ENCODE measurements at regions not wholly inside any gene's neighbourhood (a gene's known extent, or its start where the extent isn't known, plus 50 kb on each side); places are given as distances from the start of the nearest gene placed in this dataset.

GRCh38 chr5:68445257-68446069 is 229.9 kb downstream of the PIK3R1 start:
- no peak overlapping the region for H3K4me3 ChIP-seq (ENCODE audit: severe bottlenecking)

DNA sequence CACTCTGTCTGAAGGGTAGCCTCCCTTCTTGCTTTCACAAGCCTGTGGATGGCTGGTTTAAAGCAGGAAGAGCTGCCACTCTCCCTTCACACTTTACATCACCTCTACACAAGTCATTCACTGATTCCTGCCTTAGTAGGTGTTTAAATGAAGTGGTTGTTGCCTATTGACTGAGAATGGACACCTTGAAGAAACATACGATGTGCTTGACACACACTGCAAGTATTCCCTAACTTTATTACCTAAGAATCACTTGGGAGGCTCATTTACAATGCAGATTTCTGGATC is 230.5 kb downstream of the PIK3R1 start:
- Histone ChIP-seq H3K4me3 (ENCODE audit: severe bottlenecking) (no peak overlapping the region), H3K27me3 (ENCODE audit: insufficient read depth, poor library complexity, severe bottlenecking) (no peaks in the 10 kb centered on the region), H3K4me1 (ENCODE audit: insufficient read depth, poor library complexity, severe bottlenecking) (peaks cover 25% of the 10 kb centered on the region), H3K27ac (ENCODE audit: poor library complexity, severe bottlenecking) (no peak overlapping the region), H3K9me3 (ENCODE audit: severe bottlenecking) (no peaks in the 10 kb centered on the region), H3K36me3 (ENCODE audit: low read depth) (no peaks in the 10 kb centered on the region)
- ATAC-seq (ENCODE audit: low read depth) (no peak), DNase-seq (ENCODE audit: low spot score) (no peak)
- no peak for TF ChIP-seq CTCF (IDR thresholded peaks at IDR 0.05; ENCODE audit: poor library complexity, severe bottlenecking)

More at GRCh38 chr5:68445257-68446069, 229.9 kb downstream of the PIK3R1 start:
- no peak for TF ChIP-seq CTCF (IDR thresholded peaks at IDR 0.05; ENCODE audit: poor library complexity, severe bottlenecking)
- Histone ChIP-seq H3K9me3 (ENCODE audit: severe bottlenecking) (no peaks in the 10 kb centered on the region), H3K36me3 (ENCODE audit: low read depth) (no peaks in the 10 kb centered on the region), H3K27ac (ENCODE audit: poor library complexity, severe bottlenecking) (peak overlapping the region; percentile 58), H3K27me3 (ENCODE audit: insufficient read depth, poor library complexity, severe bottlenecking) (no peaks in the 10 kb centered on the region), H3K4me1 (ENCODE audit: insufficient read depth, poor library complexity, severe bottlenecking) (peaks cover 23% of the 10 kb centered on the region)
- DNase-seq (ENCODE audit: low spot score) (no peak), ATAC-seq (ENCODE audit: low read depth) (no peak)

- no peak for TF ChIP-seq CTCF (IDR thresholded peaks at IDR 0.05; ENCODE audit: poor library complexity, severe bottlenecking)
Measured at GRCh38 chr5:68446487-68446894, 230.9 kb downstream of the PIK3R1 start.

DNA sequence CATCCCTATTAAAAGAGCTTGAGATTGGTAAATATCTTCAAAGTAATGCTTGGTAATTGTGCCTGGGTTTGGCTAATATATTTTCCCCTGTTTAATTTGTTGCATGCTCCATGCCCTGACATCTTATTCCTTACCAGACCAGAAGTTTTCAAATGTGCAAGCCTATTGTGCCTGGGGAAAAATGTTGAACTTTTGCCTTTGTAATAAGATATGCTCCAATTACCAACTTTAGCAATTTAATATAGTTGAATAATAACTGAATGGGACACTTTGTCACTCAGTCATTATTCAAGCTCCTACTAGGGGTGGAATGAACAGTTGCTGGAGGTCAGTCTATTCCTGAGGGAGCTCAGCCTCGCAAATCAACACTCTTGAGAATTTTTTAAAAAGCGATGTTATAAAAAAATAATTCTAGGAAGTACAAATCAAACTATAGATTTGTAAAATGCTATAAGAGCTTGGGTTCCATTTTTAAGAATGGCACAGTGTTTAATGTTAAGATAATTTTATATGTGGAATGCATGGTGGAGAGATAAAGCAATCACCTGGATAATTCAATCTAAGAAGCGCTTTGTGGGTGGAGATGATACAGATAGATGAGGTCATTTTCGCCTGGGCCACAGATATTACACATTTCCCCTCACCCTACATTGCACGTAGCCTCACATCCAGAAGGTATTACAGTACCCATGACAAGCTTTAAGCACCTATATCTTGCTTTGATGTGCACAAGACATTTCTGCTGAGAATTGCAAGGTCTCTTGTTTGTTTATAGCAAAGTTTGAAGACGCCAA is 231.8 kb downstream of the PIK3R1 start:
- Histone ChIP-seq H3K27me3 (ENCODE audit: insufficient read depth, poor library complexity, severe bottlenecking) (no peaks in the 10 kb centered on the region), H3K27ac (ENCODE audit: poor library complexity, severe bottlenecking) (no peak overlapping the region), H3K4me3 (ENCODE audit: severe bottlenecking) (no peak overlapping the region), H3K36me3 (ENCODE audit: low read depth) (no peaks in the 10 kb centered on the region), H3K4me1 (ENCODE audit: insufficient read depth, poor library complexity, severe bottlenecking) (peaks cover 25% of the 10 kb centered on the region), H3K9me3 (ENCODE audit: severe bottlenecking) (no peaks in the 10 kb centered on the region)
- no peak for DNase-seq (ENCODE audit: low spot score)
- TF ChIP-seq CTCF (IDR thresholded peaks at IDR 0.05; ENCODE audit: poor library complexity, severe bottlenecking), result no peak
- ATAC-seq (ENCODE audit: low read depth), result no peak

More at GRCh38 chr5:68446487-68446894, 230.9 kb downstream of the PIK3R1 start:
- Histone ChIP-seq H3K9me3 (ENCODE audit: severe bottlenecking) (no peaks in the 10 kb centered on the region), H3K27me3 (ENCODE audit: insufficient read depth, poor library complexity, severe bottlenecking) (no peaks in the 10 kb centered on the region), H3K36me3 (ENCODE audit: low read depth) (no peaks in the 10 kb centered on the region), H3K4me1 (ENCODE audit: insufficient read depth, poor library complexity, severe bottlenecking) (peaks cover 25% of the 10 kb centered on the region), H3K27ac (ENCODE audit: poor library complexity, severe bottlenecking) (no peak overlapping the region), H3K4me3 (ENCODE audit: severe bottlenecking) (no peak overlapping the region)
- DNase-seq (ENCODE audit: low spot score) (no peak), ATAC-seq (ENCODE audit: low read depth) (no peak)
